Vagina (tissue), 2 donors: ENCODE measurements at regions not wholly inside any gene's neighbourhood (a gene's known extent, or its start where the extent isn't known, plus 50 kb on each side); places are given as distances from the start of the nearest gene placed in this dataset.

Experiments
- DNase-seq, 2 donors: peaks; one replicate each; pipeline ENCODE4 v3.0.0-alpha.2; 2017; ENCODE audit errors: extremely low spot score in 2 of 2
- H3K27ac ChIP-seq: fragments of 200-600 bp; sonication (generic); one replicate; pipeline ENCODE4 v1.5.1; 2019
- H3K27me3 ChIP-seq: fragments of 200-600 bp; sonication (generic); one replicate; pipeline ENCODE4 v1.5.1; 2019
- H3K36me3 ChIP-seq, 2 donors: fragments of 200-600 bp; sonication (generic); one replicate each; pipeline ENCODE4 v1.5.1; 2017 to 2019
- H3K4me1 ChIP-seq: fragments of 200-600 bp; sonication (generic); one replicate; pipeline ENCODE4 v1.5.1; 2019
- H3K4me3 ChIP-seq, 2 donors: fragments of 200-600 bp; sonication (generic); 1 replicate in 1 of 2; 2 replicates in 1 of 2; pipeline ENCODE4 v1.5.1; 2016 to 2019
- H3K9me3 ChIP-seq: fragments of 200-600 bp; sonication (generic); one replicate; pipeline ENCODE4 v1.5.1; 2019
- POLR2A ChIP-seq, 2 donors: fragments of 450-650 bp; IDR thresholded peaks; one replicate each; pipeline ENCODE4 v1.6.1; 2017; ENCODE audit warnings: antibody characterized with exemption in 2 of 2, mild to moderate bottlenecking in 2 of 2, moderate library complexity in 2 of 2
- POLR2AphosphoS5 ChIP-seq, 2 donors: sonication (generic); formaldehyde crosslinking; IDR thresholded peaks; one replicate each; pipeline ENCODE4 v1.9.0; 2017; ENCODE audit warnings: antibody characterized with exemption in 2 of 2, mild to moderate bottlenecking in 2 of 2, low read depth in 1 of 2; ENCODE audit not compliant: insufficient read depth in 1 of 2
- intact Hi-C: fragments of 100-400 bp; cut with DNase I; formaldehyde crosslinking; loops from one replicate; pipeline ENCODE4 v1.15.1; 2023
- TF ChIP-seq, protein P1 (sequence below), 3 experiments: fragments of 450-650 bp in 2 of 3; fragments of 200-600 bp in 1 of 3; sonication (generic) in 1 of 3; IDR thresholded peaks; one replicate each; pipeline ENCODE4 v1.5.1; 2017 to 2019; ENCODE audit warnings: antibody characterized with exemption in 3 of 3, mild to moderate bottlenecking in 2 of 3, moderate library complexity in 2 of 3

DNA sequence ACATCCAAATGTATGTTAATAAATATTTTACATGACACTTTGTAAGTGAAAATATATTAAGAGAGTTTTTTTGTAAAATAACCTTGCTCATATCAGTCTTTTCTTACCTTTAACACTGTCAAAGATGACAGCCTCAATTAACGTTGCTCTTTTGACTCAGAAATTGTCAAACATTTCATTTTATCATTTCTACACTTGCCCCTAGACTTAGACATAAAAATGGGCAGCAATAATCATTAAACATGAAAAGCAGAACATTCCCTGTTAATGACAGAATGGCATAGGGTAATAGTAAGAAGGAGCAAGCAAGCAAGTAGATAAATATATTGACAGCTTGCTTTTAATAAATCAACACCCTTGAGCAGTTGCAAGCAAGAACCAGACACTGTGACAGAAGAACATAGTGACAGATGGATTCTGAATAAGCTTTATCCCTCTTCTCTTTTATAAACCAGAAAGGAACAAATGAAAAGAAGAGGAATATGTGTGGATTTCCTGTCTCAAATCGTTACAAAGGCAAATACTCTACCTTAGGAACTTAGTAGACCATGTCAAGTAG, 796.0 kb upstream of the CHD1 start:
- Histone ChIP-seq H3K27me3 (no peaks in the 10 kb centered on the region), H3K4me1 (no peaks in the 10 kb centered on the region), H3K36me3 (no peaks in the 10 kb centered on the region), H3K27ac (no peak overlapping the region), H3K9me3 (no peaks in the 10 kb centered on the region), H3K4me3 (no peak overlapping the region)
- intact Hi-C loops = no loop called here
- no peak for DNase-seq
- no peak for TF ChIP-seq POLR2A (IDR thresholded peaks at IDR 0.05)
- TF ChIP-seq POLR2AphosphoS5 (IDR thresholded peaks at IDR 0.05; ENCODE audit: insufficient read depth in 1 of 2, low read depth in 1 of 2) = no peak
- TF ChIP-seq, protein P1, sequence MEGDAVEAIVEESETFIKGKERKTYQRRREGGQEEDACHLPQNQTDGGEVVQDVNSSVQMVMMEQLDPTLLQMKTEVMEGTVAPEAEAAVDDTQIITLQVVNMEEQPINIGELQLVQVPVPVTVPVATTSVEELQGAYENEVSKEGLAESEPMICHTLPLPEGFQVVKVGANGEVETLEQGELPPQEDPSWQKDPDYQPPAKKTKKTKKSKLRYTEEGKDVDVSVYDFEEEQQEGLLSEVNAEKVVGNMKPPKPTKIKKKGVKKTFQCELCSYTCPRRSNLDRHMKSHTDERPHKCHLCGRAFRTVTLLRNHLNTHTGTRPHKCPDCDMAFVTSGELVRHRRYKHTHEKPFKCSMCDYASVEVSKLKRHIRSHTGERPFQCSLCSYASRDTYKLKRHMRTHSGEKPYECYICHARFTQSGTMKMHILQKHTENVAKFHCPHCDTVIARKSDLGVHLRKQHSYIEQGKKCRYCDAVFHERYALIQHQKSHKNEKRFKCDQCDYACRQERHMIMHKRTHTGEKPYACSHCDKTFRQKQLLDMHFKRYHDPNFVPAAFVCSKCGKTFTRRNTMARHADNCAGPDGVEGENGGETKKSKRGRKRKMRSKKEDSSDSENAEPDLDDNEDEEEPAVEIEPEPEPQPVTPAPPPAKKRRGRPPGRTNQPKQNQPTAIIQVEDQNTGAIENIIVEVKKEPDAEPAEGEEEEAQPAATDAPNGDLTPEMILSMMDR (IDR thresholded peaks at IDR 0.05) = no peak

DNA sequence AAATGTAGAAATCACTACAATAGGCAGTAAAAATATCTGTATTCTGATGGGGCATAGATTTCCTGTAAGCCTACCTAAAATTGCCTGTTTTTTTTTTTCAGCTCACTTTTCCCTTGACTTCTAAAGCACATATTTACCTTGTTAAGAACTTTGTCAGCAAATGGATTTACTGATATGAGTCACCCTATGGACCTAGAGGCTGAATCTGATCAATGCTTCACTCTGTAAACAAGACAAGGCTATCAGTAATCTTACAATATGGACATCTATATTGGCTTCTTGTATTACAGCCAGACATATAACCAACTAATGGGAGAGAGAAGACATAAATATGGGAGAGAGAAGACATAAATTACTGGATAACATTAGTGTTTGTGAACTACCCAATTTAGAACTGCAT, 792.7 kb upstream of the CHD1 start:
- no peak for DNase-seq
- TF ChIP-seq, protein P1 (IDR thresholded peaks at IDR 0.05) = no peak
- TF ChIP-seq POLR2AphosphoS5 (IDR thresholded peaks at IDR 0.05; ENCODE audit: insufficient read depth in 1 of 2, low read depth in 1 of 2) (no peak), POLR2A (IDR thresholded peaks at IDR 0.05) (no peak)
- no peak overlapping the region for H3K4me3 ChIP-seq
- intact Hi-C loops = no loop called here
- no peak overlapping the region for H3K27ac ChIP-seq
- no peaks in the 10 kb centered on the region for H3K27me3 ChIP-seq
- H3K4me1 ChIP-seq = no peaks in the 10 kb centered on the region
- H3K36me3 ChIP-seq = no peaks in the 10 kb centered on the region
- no peaks in the 10 kb centered on the region for H3K9me3 ChIP-seq

DNA sequence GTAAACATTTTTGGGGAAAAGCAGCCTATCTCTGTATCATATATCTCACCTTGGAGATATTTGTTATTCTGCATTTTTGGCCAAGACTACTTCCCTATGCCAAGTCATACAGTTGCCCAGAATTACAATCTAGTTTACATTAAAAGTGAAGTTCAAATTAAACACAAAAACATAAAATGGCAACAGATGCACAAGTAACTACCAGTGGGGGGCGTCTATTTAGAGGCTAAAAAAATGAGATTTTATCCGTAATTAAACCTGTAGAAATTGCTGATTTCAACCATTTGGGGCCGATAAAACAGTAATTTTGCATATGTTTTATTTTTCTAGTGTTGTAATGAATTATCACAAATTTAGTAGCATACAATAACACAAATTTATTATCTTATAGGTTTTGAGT, 787.1 kb upstream of the CHD1 start:
- Histone ChIP-seq H3K36me3 (no peaks in the 10 kb centered on the region), H3K27ac (no peak overlapping the region), H3K27me3 (no peaks in the 10 kb centered on the region), H3K9me3 (no peaks in the 10 kb centered on the region), H3K4me3 (no peak overlapping the region), H3K4me1 (no peaks in the 10 kb centered on the region)
- intact Hi-C loops = no loop called here
- TF ChIP-seq POLR2AphosphoS5 (IDR thresholded peaks at IDR 0.05; ENCODE audit: insufficient read depth in 1 of 2, low read depth in 1 of 2) (no peak), POLR2A (IDR thresholded peaks at IDR 0.05) (no peak)
- TF ChIP-seq, protein P1 (IDR thresholded peaks at IDR 0.05) = no peak
- DNase-seq = no peak

DNA sequence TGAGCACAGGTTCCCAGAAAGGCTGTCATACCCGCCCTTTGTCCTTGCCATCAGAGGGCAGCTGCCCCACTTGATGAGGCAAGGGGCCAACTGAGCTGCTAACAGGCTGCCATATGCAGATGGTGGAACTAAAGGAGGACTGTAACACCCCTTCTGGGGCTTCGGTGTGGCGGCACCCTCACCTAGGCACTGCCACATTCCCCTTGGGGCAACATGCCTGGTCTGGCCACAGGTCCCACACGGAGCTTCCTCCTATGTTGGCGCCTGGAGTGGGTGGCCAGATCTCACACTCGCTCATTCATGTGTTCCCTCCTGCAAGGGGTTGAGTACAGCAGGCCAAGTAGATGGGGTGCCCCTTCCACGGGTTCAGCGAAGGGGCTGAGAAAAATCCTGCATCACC, 777.4 kb upstream of the CHD1 start:
- intact Hi-C loops = no loop called here
- Histone ChIP-seq H3K4me3 (no peak overlapping the region), H3K4me1 (no peaks in the 10 kb centered on the region), H3K27me3 (no peaks in the 10 kb centered on the region), H3K36me3 (no peaks in the 10 kb centered on the region), H3K9me3 (no peaks in the 10 kb centered on the region), H3K27ac (no peak overlapping the region)
- no peak for TF ChIP-seq POLR2A (IDR thresholded peaks at IDR 0.05)
- TF ChIP-seq, protein P1 (IDR thresholded peaks at IDR 0.05) = no peak
- no peak for TF ChIP-seq POLR2AphosphoS5 (IDR thresholded peaks at IDR 0.05; ENCODE audit: insufficient read depth in 1 of 2, low read depth in 1 of 2)
- no peak for DNase-seq

DNA sequence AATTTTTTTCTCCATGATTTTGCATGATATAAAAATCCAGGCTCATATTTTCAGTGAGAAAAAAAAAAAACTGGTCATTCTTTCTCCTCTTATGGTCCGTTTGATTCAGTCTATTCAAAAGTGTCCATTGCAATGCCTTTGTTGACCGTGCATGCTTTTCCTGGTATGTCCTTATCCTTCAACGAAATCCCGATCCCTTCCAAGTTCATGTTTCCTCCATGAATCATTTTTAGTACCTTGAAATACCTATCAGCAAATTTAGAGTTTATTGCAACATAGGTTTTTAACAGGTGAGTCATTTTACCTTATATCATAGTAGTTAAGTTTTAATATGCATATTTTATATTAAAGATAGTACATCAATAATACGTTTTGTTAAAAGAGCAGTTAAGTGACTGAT, 773.8 kb upstream of the CHD1 start:
- no peaks in the 10 kb centered on the region for H3K27me3 ChIP-seq
- intact Hi-C loops = no loop called here
- no peaks in the 10 kb centered on the region for H3K4me1 ChIP-seq
- TF ChIP-seq POLR2A (IDR thresholded peaks at IDR 0.05) (no peak), POLR2AphosphoS5 (IDR thresholded peaks at IDR 0.05; ENCODE audit: insufficient read depth in 1 of 2, low read depth in 1 of 2) (no peak)
- TF ChIP-seq, protein P1 (IDR thresholded peaks at IDR 0.05) = no peak
- no peak overlapping the region for H3K4me3 ChIP-seq
- no peak overlapping the region for H3K27ac ChIP-seq
- DNase-seq = no peak
- H3K9me3 ChIP-seq = no peaks in the 10 kb centered on the region
- no peaks in the 10 kb centered on the region for H3K36me3 ChIP-seq
